H1 (cell line): ENCODE measurements at regions not wholly inside any gene's neighbourhood (a gene's known extent, or its start where the extent isn't known, plus 50 kb on each side); places are given as distances from the start of the nearest gene placed in this dataset.
A peak's percentile ranks its signal among the peaks of the same experiment; 100 is the strongest.

Experiments used
- CTCF ChIA-PET: fragments of 300-600 bp; sonication (Branson Sonifier 250); formaldehyde crosslinking; loops from one replicate; lab custom pipeline; 2021; ENCODE audit not compliant: partially characterized antibody; lab: Charles Lee
- POLR2A ChIA-PET: fragments of 300-600 bp; sonication (Branson Sonifier 250); formaldehyde crosslinking; loops from one replicate; lab custom pipeline; 2021; ENCODE audit warnings: inconsistent platforms; ENCODE audit not compliant: partially characterized antibody; lab: Charles Lee
- DNase-seq, 2 experiments: peaks; one replicate each; pipeline versions ENCODE4 v3.0.0 to v3.0.0-alpha.2; 2010 to 2022; ENCODE audit warnings: low spot score in 2 of 2, low read depth in 1 of 2, mixed read lengths in 1 of 2
- FAIRE-seq: peaks from 2 replicates; lab custom pipeline; 2011; peaks lifted over from hg19 to GRCh38; lab: Jason Lieb, UNC
- H2AFZ ChIP-seq: 2 replicates; pipeline ENCODE4 v1.8.1; 2012; ENCODE audit warnings: low read length, inconsistent platforms
- H2AK5ac ChIP-seq: 2 replicates; pipeline ENCODE4 v1.6.1; 2013; ENCODE audit warnings: low read depth, low read length
- H2BK120ac ChIP-seq: replicated peaks from 2 replicates; pipeline ENCODE3; 2013; ENCODE audit warnings: low read depth, low read length, inconsistent platforms
- H2BK12ac ChIP-seq: 2 replicates; pipeline ENCODE4 v1.6.1; 2013; ENCODE audit warnings: low read depth, low read length
- H2BK15ac ChIP-seq: 2 replicates; pipeline ENCODE4 v1.6.1; 2013; ENCODE audit warnings: low read length
- H2BK20ac ChIP-seq: 2 replicates; pipeline ENCODE4 v1.6.1; 2013; ENCODE audit warnings: low read length
- H2BK5ac ChIP-seq: 2 replicates; pipeline ENCODE4 v1.6.1; 2013; ENCODE audit warnings: low read depth, low read length
- H3K14ac ChIP-seq: 2 replicates; pipeline ENCODE4 v1.6.1; 2013; ENCODE audit warnings: inconsistent platforms; ENCODE audit not compliant: insufficient read length
- H3K18ac ChIP-seq: 2 replicates; pipeline ENCODE4 v1.6.1; 2013; ENCODE audit warnings: low read length; ENCODE audit errors: extremely low read depth
- H3K23ac ChIP-seq: 2 replicates; pipeline ENCODE4 v1.6.1; 2013; ENCODE audit warnings: inconsistent platforms; ENCODE audit not compliant: insufficient read length
- H3K23me2 ChIP-seq: 2 replicates; pipeline ENCODE4 v1.6.1; 2013; ENCODE audit warnings: low read depth, low read length
- H3K27ac ChIP-seq: 2 replicates; pipeline ENCODE4 v1.6.1; 2011; ENCODE audit warnings: low read depth, low read length, inconsistent platforms
- H3K27me3 ChIP-seq, 4 experiments: replicated peaks in 1 of 4; 1 replicate in 1 of 4; 2 replicates in 3 of 4; pipeline versions ENCODE4 v1.6.1 to v1.8.1; 2011 to 2013; ENCODE audit warnings: low read length in 3 of 4, mild to moderate bottlenecking in 3 of 4, inconsistent platforms in 2 of 4, mixed read lengths in 2 of 4, moderate library complexity in 1 of 4; ENCODE audit not compliant: control insufficient read depth in 3 of 4, insufficient read depth in 3 of 4; ENCODE audit errors: extremely low read depth in 1 of 4
- H3K36me3 ChIP-seq, 4 experiments: 2 replicates each; pipeline versions ENCODE4 v1.6.1 to v1.8.1; 2011 to 2013; ENCODE audit warnings: mild to moderate bottlenecking in 4 of 4, low read length in 3 of 4, moderate library complexity in 2 of 4, control low read depth in 1 of 4, inconsistent platforms in 1 of 4; ENCODE audit not compliant: insufficient read depth in 4 of 4, control insufficient read depth in 2 of 4
- H3K4ac ChIP-seq: replicated peaks from 2 replicates; pipeline ENCODE3; 2013; ENCODE audit warnings: low read length, low read depth, mixed read lengths, inconsistent platforms; ENCODE audit not compliant: insufficient read length
- H3K4me1 ChIP-seq, 4 experiments: replicated peaks in 1 of 4; 1 replicate in 1 of 4; 2 replicates in 3 of 4; pipeline versions ENCODE4 v1.6.1 to v1.8.1; 2011 to 2013; ENCODE audit warnings: low read length in 3 of 4, inconsistent platforms in 2 of 4, mixed read lengths in 1 of 4; ENCODE audit not compliant: insufficient read depth in 4 of 4, control insufficient read depth in 3 of 4
- H3K4me2 ChIP-seq, 2 experiments: 2 replicates each; pipeline versions ENCODE4 v1.6.1 to v1.8.1; 2011 to 2013; ENCODE audit warnings: low read depth in 2 of 2, low read length in 2 of 2, control low read depth in 1 of 2, inconsistent platforms in 1 of 2, mild to moderate bottlenecking in 1 of 2; ENCODE audit not compliant: insufficient read depth in 1 of 2
- H3K4me3 ChIP-seq, 4 experiments: fragments of 200-600, 300-600 bp in 1 of 4; sonication (generic), shearing (Covaris generic), sonication (Bioruptor Twin) in 1 of 4; 2 replicates each; pipeline versions ENCODE4 v1.5.1 to v1.8.1; 2011 to 2016; ENCODE audit warnings: low read length in 4 of 4, low read depth in 3 of 4, control low read depth in 2 of 4, inconsistent platforms in 2 of 4, mild to moderate bottlenecking in 2 of 4, mixed read lengths in 1 of 4, moderate library complexity in 1 of 4; ENCODE audit not compliant: insufficient read depth in 2 of 4; ENCODE audit errors: extremely low read depth in 1 of 4
- H3K56ac ChIP-seq: replicated peaks from 2 replicates; pipeline ENCODE3; 2013; ENCODE audit warnings: low read depth, mild to moderate bottlenecking, mixed read lengths, low read length, inconsistent platforms; ENCODE audit not compliant: insufficient read length
- H3K79me1 ChIP-seq: 2 replicates; pipeline ENCODE4 v1.6.1; 2013; ENCODE audit warnings: low read depth, low read length, control low read depth
- H3K79me2 ChIP-seq, 2 experiments: 2 replicates each; pipeline versions ENCODE4 v1.6.1 to v1.8.1; 2012 to 2013; ENCODE audit warnings: low read length in 2 of 2, mild to moderate bottlenecking in 2 of 2, inconsistent platforms in 1 of 2; ENCODE audit not compliant: insufficient read depth in 2 of 2, control insufficient read depth in 1 of 2
- H3K9ac ChIP-seq, 4 experiments: replicated peaks in 1 of 4; 1 replicate in 1 of 4; 2 replicates in 3 of 4; pipeline versions ENCODE4 v1.6.1 to v1.8.1; 2011 to 2013; ENCODE audit warnings: low read depth in 3 of 4, low read length in 3 of 4, control low read depth in 2 of 4, mild to moderate bottlenecking in 2 of 4, moderate library complexity in 2 of 4, inconsistent platforms in 1 of 4; ENCODE audit errors: extremely low read depth in 1 of 4
- H3K9me3 ChIP-seq, 2 experiments: 2 replicates each; pipeline versions ENCODE4 v1.6.1 to v1.8.1; 2012 to 2013; ENCODE audit warnings: mild to moderate bottlenecking in 2 of 2, moderate library complexity in 2 of 2, control low read depth in 1 of 2, inconsistent platforms in 1 of 2, low read depth in 1 of 2, low read length in 1 of 2, mixed read lengths in 1 of 2; ENCODE audit not compliant: insufficient read depth in 2 of 2
- H4K20me1 ChIP-seq, 2 experiments: replicated peaks in 1 of 2; 2 replicates each; pipeline versions ENCODE3 to v1.8.1; 2011 to 2013; ENCODE audit warnings: inconsistent platforms in 2 of 2, low read length in 2 of 2, mild to moderate bottlenecking in 1 of 2; ENCODE audit not compliant: insufficient read depth in 2 of 2, control insufficient read depth in 1 of 2
- H4K5ac ChIP-seq: 2 replicates; pipeline ENCODE4 v1.6.1; 2013; ENCODE audit warnings: low read length, low read depth, mixed read lengths, inconsistent platforms; ENCODE audit not compliant: insufficient read length
- H4K8ac ChIP-seq: 2 replicates; pipeline ENCODE4 v1.8.0; 2013; ENCODE audit warnings: mild to moderate bottlenecking, moderate library complexity, low read length, inconsistent platforms; ENCODE audit not compliant: insufficient read depth; ENCODE audit errors: extremely low read depth
- H4K91ac ChIP-seq: replicated peaks from 2 replicates; pipeline ENCODE3; 2013; ENCODE audit warnings: low read length, mixed read lengths, inconsistent platforms; ENCODE audit not compliant: insufficient read length
- BACH1 ChIP-seq: IDR thresholded peaks from 2 replicates; pipeline ENCODE4 v1.6.1; 2012; ENCODE audit warnings: low read length, improper control_type of control experiment
- CREB1 ChIP-seq: IDR thresholded peaks from 2 replicates; pipeline ENCODE4 v1.6.1; 2012; ENCODE audit warnings: inconsistent platforms
- EGR1 ChIP-seq: IDR thresholded peaks from 2 replicates; pipeline ENCODE4 v1.6.1; 2011; ENCODE audit warnings: low read depth, low read length, borderline replicate concordance
- FOSL1 ChIP-seq: IDR thresholded peaks from 2 replicates; pipeline ENCODE4 v1.6.1; 2011; ENCODE audit warnings: mild to moderate bottlenecking, low read depth, low read length, moderate library complexity; ENCODE audit not compliant: insufficient read depth
- GTF2F1 ChIP-seq: IDR thresholded peaks from 2 replicates; pipeline ENCODE4 v1.6.1; 2012; ENCODE audit warnings: low read depth, low read length, improper control_type of control experiment, borderline replicate concordance
- HDAC2 ChIP-seq, 2 experiments: fragments of 300-600 bp in 1 of 2; sonication (generic) in 1 of 2; IDR thresholded peaks; 2 replicates each; pipeline ENCODE4 v1.6.1; 2011 to 2012; ENCODE audit warnings: low read depth in 2 of 2, low read length in 2 of 2, mild to moderate bottlenecking in 2 of 2, moderate library complexity in 2 of 2, borderline replicate concordance in 1 of 2, inconsistent platforms in 1 of 2
- POLR2AphosphoS5 ChIP-seq: IDR thresholded peaks from 2 replicates; pipeline ENCODE4 v1.6.1; 2011; ENCODE audit warnings: low read depth, low read length
- RAD21 ChIP-seq, 2 experiments: IDR thresholded peaks in 1 of 2; conservative IDR thresholded peaks in 1 of 2; 2 replicates each; pipeline ENCODE4 v1.6.1; 2011; ENCODE audit warnings: low read depth in 2 of 2, low read length in 2 of 2, improper control_type of control experiment in 1 of 2, inconsistent platforms in 1 of 2, mild to moderate bottlenecking in 1 of 2, moderate library complexity in 1 of 2
- RNF2 ChIP-seq: fragments of 200-900, 300-1000 bp; sonication (generic); IDR thresholded peaks from 2 replicates; pipeline ENCODE4 v1.7.1; 2016; ENCODE audit warnings: borderline replicate concordance, low read depth, mild to moderate bottlenecking, antibody characterized with exemption, low read length; ENCODE audit not compliant: poor library complexity, severe bottlenecking; ENCODE audit errors: missing control alignments
- SRF ChIP-seq: IDR thresholded peaks from 2 replicates; pipeline ENCODE4 v1.6.1; 2011; ENCODE audit warnings: mild to moderate bottlenecking, low read depth, low read length, moderate library complexity
- TAF1 ChIP-seq: IDR thresholded peaks from 2 replicates; pipeline ENCODE4 v1.6.1; 2011; ENCODE audit warnings: mild to moderate bottlenecking, low read depth, low read length
- ZNF274 ChIP-seq: IDR thresholded peaks from 2 replicates; pipeline ENCODE4 v1.7.0; 2012; ENCODE audit warnings: low read length, borderline replicate concordance; ENCODE audit errors: extremely low read depth
- WGBS, 2 experiments: shearing (Covaris generic) in 1 of 2; methylation state at CpG; one replicate each; pipeline versions ENCODE4 v1.1.6 to v1.1.7; 2013 to 2015; ENCODE audit warnings: low lambda C conversion rate in 2 of 2, mixed read lengths in 2 of 2, inconsistent platforms in 1 of 2, low coverage in 1 of 2, missing lambda C conversion rate in 1 of 2; ENCODE audit not compliant: insufficient replicate concordance in 2 of 2, insufficient coverage in 1 of 2, insufficient read length in 1 of 2; ENCODE audit errors: extremely low coverage in 1 of 2, missing lambda C conversion rate in 1 of 2; 5-methylcytosine and 5-hydroxymethylcytosine counted together
- TF ChIP-seq, protein P1 (sequence below): IDR thresholded peaks from 2 replicates; pipeline ENCODE4 v1.6.1; 2011; ENCODE audit warnings: low read depth, mild to moderate bottlenecking, low read length; ENCODE audit not compliant: insufficient read depth

DNA sequence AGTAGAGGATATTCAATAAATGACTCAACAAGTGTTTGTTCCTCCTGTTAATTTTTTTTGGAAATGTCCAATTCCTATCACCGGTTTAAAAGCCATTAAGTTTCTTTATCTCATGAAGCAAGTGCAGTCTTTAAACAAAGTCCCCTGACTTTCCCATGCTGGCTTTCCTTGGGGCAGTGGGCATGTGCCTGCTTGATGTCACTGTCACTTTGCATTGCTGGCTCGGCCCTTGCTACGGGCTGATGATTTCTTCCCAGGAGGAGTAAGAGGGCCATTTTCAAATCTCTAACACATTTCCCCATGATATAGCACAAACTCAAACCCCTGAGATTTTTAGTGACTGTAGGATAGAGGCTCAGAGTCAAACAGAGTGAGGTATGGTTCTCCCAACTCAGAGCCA lies 275.8 kb upstream of the TENM3 start:
- Histone ChIP-seq H4K20me1 (no peaks in the 10 kb centered on the region), H3K9me3 (no peaks in the 10 kb centered on the region), H3K79me1 (no peaks in the 10 kb centered on the region), H3K36me3 (no peaks in the 10 kb centered on the region; a peak in 1 of 8 replicates), H3K23ac (no peak overlapping the region), H3K4me2 (no peak overlapping the region), H3K56ac (no peak overlapping the region), H2AFZ (no peak overlapping the region), H3K14ac (no peak overlapping the region), H3K79me2 (no peaks in the 10 kb centered on the region), H3K4me3 (no peak overlapping the region), H3K23me2 (no peaks in the 10 kb centered on the region), H4K8ac (no peak overlapping the region), H2BK20ac (no peak overlapping the region), H2BK15ac (no peak overlapping the region), H3K4ac (no peak overlapping the region), H3K18ac (no peak overlapping the region; the same call in 1 of the 2 replicates), H2BK5ac (no peak overlapping the region), H4K5ac (no peak overlapping the region), H2BK120ac (no peak overlapping the region), H3K9ac (no peak overlapping the region), H3K4me1 (peaks cover 0 to 6% (median 0%) of the 10 kb centered on the region in 4 experiments; a peak in 2 of 7 replicates), H4K91ac (peak overlapping the region; percentile 20), H3K27me3 (no peaks in the 10 kb centered on the region), H2BK12ac (no peak overlapping the region), H3K27ac (no peak overlapping the region), H2AK5ac (no peak overlapping the region)
- DNase-seq (no peak), FAIRE-seq (no peak)
- ChIA-PET POLR2A (no interaction called here), CTCF (no interaction called here)
- 90% methylated on average over 3 of the region's 3 CpGs; no CpG with 5 or more reads in 1 of the 2 experiments for WGBS, 2 experiments
- TF ChIP-seq EGR1 (no peak), ZNF274 (no peak), FOSL1 (no peak), BACH1 (no peak), CREB1 (no peak), RNF2 (no peak), TAF1 (no peak), SRF (no peak), HDAC2 (IDR thresholded peaks at IDR 0.05; ENCODE audit: borderline replicate concordance in 1 of 2, low read depth in 2 of 2, low read length in 2 of 2) (no peak), RAD21 (IDR thresholded peaks at IDR 0.05 in 1 of 2, conservative IDR thresholded peaks at IDR 0.05 in 1 of 2; ENCODE audit: low read depth in 2 of 2, low read length in 2 of 2) (no peak), POLR2AphosphoS5 (no peak), GTF2F1 (no peak)
- TF ChIP-seq, protein P1, sequence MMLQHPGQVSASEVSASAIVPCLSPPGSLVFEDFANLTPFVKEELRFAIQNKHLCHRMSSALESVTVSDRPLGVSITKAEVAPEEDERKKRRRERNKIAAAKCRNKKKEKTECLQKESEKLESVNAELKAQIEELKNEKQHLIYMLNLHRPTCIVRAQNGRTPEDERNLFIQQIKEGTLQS, result no peak
